ENCODE measurements at regions not wholly inside any gene's neighbourhood (a gene's known extent, or its start where the extent isn't known, plus 50 kb on each side); places are given as distances from the start of the nearest gene placed in this dataset.

DNA sequence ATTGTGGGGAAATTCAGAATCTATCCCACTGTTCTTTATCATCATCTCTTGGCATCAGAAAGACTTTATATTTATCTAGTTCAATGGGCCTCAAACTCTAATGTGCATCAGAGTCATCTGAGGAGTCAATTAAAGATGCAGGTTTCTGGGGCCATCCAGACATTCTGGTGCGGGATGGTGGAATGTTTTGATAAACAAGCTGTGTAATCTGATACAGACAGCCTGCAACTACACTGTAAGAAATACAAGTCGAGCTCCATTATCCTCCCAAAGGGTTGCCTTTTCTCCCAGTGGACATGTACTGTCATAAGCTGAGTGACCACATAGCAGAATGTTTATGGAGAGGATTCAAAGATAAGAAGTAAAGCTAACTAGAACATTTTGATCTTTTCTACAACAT, 515.3 kb upstream of the DCC start:
- no peak for TF ChIP-seq POLR2A (IDR thresholded peaks at IDR 0.05; ENCODE audit: low read length)
- no peak for TF ChIP-seq GATA1 (IDR thresholded peaks at IDR 0.05; ENCODE audit: low read depth, low read length)
